H1 (cell line): ENCODE measurements at regions not wholly inside any gene's neighbourhood (a gene's known extent, or its start where the extent isn't known, plus 50 kb on each side); places are given as distances from the start of the nearest gene placed in this dataset.

Source experiments
- CTCF ChIA-PET: fragments of 300-600 bp; sonication (Branson Sonifier 250); formaldehyde crosslinking; loops from one replicate; lab custom pipeline; 2021; ENCODE audit not compliant: partially characterized antibody; lab: Charles Lee
- POLR2A ChIA-PET: fragments of 300-600 bp; sonication (Branson Sonifier 250); formaldehyde crosslinking; loops from one replicate; lab custom pipeline; 2021; ENCODE audit warnings: inconsistent platforms; ENCODE audit not compliant: partially characterized antibody; lab: Charles Lee
- DNase-seq, 2 experiments: peaks; one replicate each; pipeline versions ENCODE4 v3.0.0 to v3.0.0-alpha.2; 2010 to 2022; ENCODE audit warnings: low spot score in 2 of 2, low read depth in 1 of 2, mixed read lengths in 1 of 2
- FAIRE-seq: peaks from 2 replicates; lab custom pipeline; 2011; peaks lifted over from hg19 to GRCh38; lab: Jason Lieb, UNC
- H2AFZ ChIP-seq: 2 replicates; pipeline ENCODE4 v1.8.1; 2012; ENCODE audit warnings: low read length, inconsistent platforms
- H2AK5ac ChIP-seq: 2 replicates; pipeline ENCODE4 v1.6.1; 2013; ENCODE audit warnings: low read depth, low read length
- H2BK120ac ChIP-seq: replicated peaks from 2 replicates; pipeline ENCODE3; 2013; ENCODE audit warnings: low read depth, low read length, inconsistent platforms
- H2BK12ac ChIP-seq: 2 replicates; pipeline ENCODE4 v1.6.1; 2013; ENCODE audit warnings: low read depth, low read length
- H2BK15ac ChIP-seq: 2 replicates; pipeline ENCODE4 v1.6.1; 2013; ENCODE audit warnings: low read length
- H2BK20ac ChIP-seq: 2 replicates; pipeline ENCODE4 v1.6.1; 2013; ENCODE audit warnings: low read length
- H2BK5ac ChIP-seq: 2 replicates; pipeline ENCODE4 v1.6.1; 2013; ENCODE audit warnings: low read depth, low read length
- H3K14ac ChIP-seq: 2 replicates; pipeline ENCODE4 v1.6.1; 2013; ENCODE audit warnings: inconsistent platforms; ENCODE audit not compliant: insufficient read length
- H3K18ac ChIP-seq: 2 replicates; pipeline ENCODE4 v1.6.1; 2013; ENCODE audit warnings: low read length; ENCODE audit errors: extremely low read depth
- H3K23ac ChIP-seq: 2 replicates; pipeline ENCODE4 v1.6.1; 2013; ENCODE audit warnings: inconsistent platforms; ENCODE audit not compliant: insufficient read length
- H3K23me2 ChIP-seq: 2 replicates; pipeline ENCODE4 v1.6.1; 2013; ENCODE audit warnings: low read depth, low read length
- H3K27ac ChIP-seq: 2 replicates; pipeline ENCODE4 v1.6.1; 2011; ENCODE audit warnings: low read depth, low read length, inconsistent platforms
- H3K27me3 ChIP-seq, 4 experiments: replicated peaks in 1 of 4; 1 replicate in 1 of 4; 2 replicates in 3 of 4; pipeline versions ENCODE4 v1.6.1 to v1.8.1; 2011 to 2013; ENCODE audit warnings: low read length in 3 of 4, mild to moderate bottlenecking in 3 of 4, inconsistent platforms in 2 of 4, mixed read lengths in 2 of 4, moderate library complexity in 1 of 4; ENCODE audit not compliant: control insufficient read depth in 3 of 4, insufficient read depth in 3 of 4; ENCODE audit errors: extremely low read depth in 1 of 4
- H3K36me3 ChIP-seq, 4 experiments: 2 replicates each; pipeline versions ENCODE4 v1.6.1 to v1.8.1; 2011 to 2013; ENCODE audit warnings: mild to moderate bottlenecking in 4 of 4, low read length in 3 of 4, moderate library complexity in 2 of 4, control low read depth in 1 of 4, inconsistent platforms in 1 of 4; ENCODE audit not compliant: insufficient read depth in 4 of 4, control insufficient read depth in 2 of 4
- H3K4ac ChIP-seq: replicated peaks from 2 replicates; pipeline ENCODE3; 2013; ENCODE audit warnings: low read length, low read depth, mixed read lengths, inconsistent platforms; ENCODE audit not compliant: insufficient read length
- H3K4me1 ChIP-seq, 4 experiments: replicated peaks in 1 of 4; 1 replicate in 1 of 4; 2 replicates in 3 of 4; pipeline versions ENCODE4 v1.6.1 to v1.8.1; 2011 to 2013; ENCODE audit warnings: low read length in 3 of 4, inconsistent platforms in 2 of 4, mixed read lengths in 1 of 4; ENCODE audit not compliant: insufficient read depth in 4 of 4, control insufficient read depth in 3 of 4
- H3K4me2 ChIP-seq, 2 experiments: 2 replicates each; pipeline versions ENCODE4 v1.6.1 to v1.8.1; 2011 to 2013; ENCODE audit warnings: low read depth in 2 of 2, low read length in 2 of 2, control low read depth in 1 of 2, inconsistent platforms in 1 of 2, mild to moderate bottlenecking in 1 of 2; ENCODE audit not compliant: insufficient read depth in 1 of 2
- H3K4me3 ChIP-seq, 4 experiments: fragments of 200-600, 300-600 bp in 1 of 4; sonication (generic), shearing (Covaris generic), sonication (Bioruptor Twin) in 1 of 4; 2 replicates each; pipeline versions ENCODE4 v1.5.1 to v1.8.1; 2011 to 2016; ENCODE audit warnings: low read length in 4 of 4, low read depth in 3 of 4, control low read depth in 2 of 4, inconsistent platforms in 2 of 4, mild to moderate bottlenecking in 2 of 4, mixed read lengths in 1 of 4, moderate library complexity in 1 of 4; ENCODE audit not compliant: insufficient read depth in 2 of 4; ENCODE audit errors: extremely low read depth in 1 of 4
- H3K56ac ChIP-seq: replicated peaks from 2 replicates; pipeline ENCODE3; 2013; ENCODE audit warnings: low read depth, mild to moderate bottlenecking, mixed read lengths, low read length, inconsistent platforms; ENCODE audit not compliant: insufficient read length
- H3K79me1 ChIP-seq: 2 replicates; pipeline ENCODE4 v1.6.1; 2013; ENCODE audit warnings: low read depth, low read length, control low read depth
- H3K79me2 ChIP-seq, 2 experiments: 2 replicates each; pipeline versions ENCODE4 v1.6.1 to v1.8.1; 2012 to 2013; ENCODE audit warnings: low read length in 2 of 2, mild to moderate bottlenecking in 2 of 2, inconsistent platforms in 1 of 2; ENCODE audit not compliant: insufficient read depth in 2 of 2, control insufficient read depth in 1 of 2
- H3K9ac ChIP-seq, 4 experiments: replicated peaks in 1 of 4; 1 replicate in 1 of 4; 2 replicates in 3 of 4; pipeline versions ENCODE4 v1.6.1 to v1.8.1; 2011 to 2013; ENCODE audit warnings: low read depth in 3 of 4, low read length in 3 of 4, control low read depth in 2 of 4, mild to moderate bottlenecking in 2 of 4, moderate library complexity in 2 of 4, inconsistent platforms in 1 of 4; ENCODE audit errors: extremely low read depth in 1 of 4
- H3K9me3 ChIP-seq, 2 experiments: 2 replicates each; pipeline versions ENCODE4 v1.6.1 to v1.8.1; 2012 to 2013; ENCODE audit warnings: mild to moderate bottlenecking in 2 of 2, moderate library complexity in 2 of 2, control low read depth in 1 of 2, inconsistent platforms in 1 of 2, low read depth in 1 of 2, low read length in 1 of 2, mixed read lengths in 1 of 2; ENCODE audit not compliant: insufficient read depth in 2 of 2
- H4K20me1 ChIP-seq, 2 experiments: replicated peaks in 1 of 2; 2 replicates each; pipeline versions ENCODE3 to v1.8.1; 2011 to 2013; ENCODE audit warnings: inconsistent platforms in 2 of 2, low read length in 2 of 2, mild to moderate bottlenecking in 1 of 2; ENCODE audit not compliant: insufficient read depth in 2 of 2, control insufficient read depth in 1 of 2
- H4K5ac ChIP-seq: 2 replicates; pipeline ENCODE4 v1.6.1; 2013; ENCODE audit warnings: low read length, low read depth, mixed read lengths, inconsistent platforms; ENCODE audit not compliant: insufficient read length
- H4K8ac ChIP-seq: 2 replicates; pipeline ENCODE4 v1.8.0; 2013; ENCODE audit warnings: mild to moderate bottlenecking, moderate library complexity, low read length, inconsistent platforms; ENCODE audit not compliant: insufficient read depth; ENCODE audit errors: extremely low read depth
- H4K91ac ChIP-seq: replicated peaks from 2 replicates; pipeline ENCODE3; 2013; ENCODE audit warnings: low read length, mixed read lengths, inconsistent platforms; ENCODE audit not compliant: insufficient read length
- ASH2L ChIP-seq: fragments of 200-600, 300-600 bp; sonication (generic); IDR thresholded peaks from one replicate; pipeline ENCODE4 v1.7.1; 2017; ENCODE audit warnings: low read length
- EZH2 ChIP-seq: fragments of 200-600 bp; sonication (generic); IDR thresholded peaks from 2 replicates; pipeline ENCODE4 v1.7.1; 2012; ENCODE audit warnings: low read depth, mild to moderate bottlenecking, moderate library complexity, low read length, inconsistent platforms; ENCODE audit not compliant: severe bottlenecking
- RFX5 ChIP-seq: IDR thresholded peaks from 2 replicates; pipeline ENCODE4 v1.6.1; 2011; ENCODE audit warnings: low read depth, low read length, improper control_type of control experiment, borderline replicate concordance
- WGBS, 2 experiments: shearing (Covaris generic) in 1 of 2; methylation state at CpG; one replicate each; pipeline versions ENCODE4 v1.1.6 to v1.1.7; 2013 to 2015; ENCODE audit warnings: low lambda C conversion rate in 2 of 2, mixed read lengths in 2 of 2, inconsistent platforms in 1 of 2, low coverage in 1 of 2, missing lambda C conversion rate in 1 of 2; ENCODE audit not compliant: insufficient replicate concordance in 2 of 2, insufficient coverage in 1 of 2, insufficient read length in 1 of 2; ENCODE audit errors: extremely low coverage in 1 of 2, missing lambda C conversion rate in 1 of 2; 5-methylcytosine and 5-hydroxymethylcytosine counted together
- TF ChIP-seq, protein P1 (sequence below): IDR thresholded peaks from 2 replicates; pipeline ENCODE4 v1.6.1; 2012; ENCODE audit warnings: inconsistent platforms
- TF ChIP-seq, protein P2 (sequence below): IDR thresholded peaks from 2 replicates; pipeline ENCODE4 v1.6.1; 2012; ENCODE audit warnings: low read length, inconsistent platforms

DNA sequence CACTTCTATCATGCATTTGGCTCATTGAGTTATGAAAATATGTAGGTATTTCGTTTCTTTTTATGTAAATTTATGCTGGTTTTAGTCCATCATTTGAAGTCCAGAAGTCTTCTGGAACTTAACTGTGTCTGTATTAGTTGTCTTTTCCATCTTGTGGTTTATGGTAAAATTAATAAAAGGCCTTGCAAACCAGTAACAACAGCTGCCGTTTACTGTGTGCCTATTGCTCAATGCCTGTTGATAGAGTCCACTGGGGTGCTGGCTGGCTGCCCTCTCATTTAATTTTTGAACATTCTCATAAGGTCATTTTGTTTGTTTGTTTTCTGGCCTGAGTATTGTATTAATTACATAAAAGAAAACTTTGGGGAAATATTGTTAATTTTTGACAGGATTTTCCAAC, 98.0 kb downstream of the NAA11 start:
- Histone ChIP-seq H3K4me1 (no peaks in the 10 kb centered on the region), H3K36me3 (no peaks in the 10 kb centered on the region), H3K4me2 (no peak overlapping the region), H3K9ac (no peak overlapping the region), H3K79me1 (no peaks in the 10 kb centered on the region), H3K4me3 (no peak overlapping the region), H3K4ac (no peak overlapping the region), H3K27me3 (no peaks in the 10 kb centered on the region), H3K14ac (no peak overlapping the region), H3K18ac (no peak overlapping the region), H3K56ac (no peak overlapping the region), H2BK12ac (no peak overlapping the region), H2BK120ac (no peak overlapping the region), H3K27ac (no peak overlapping the region), H2AK5ac (no peak overlapping the region), H4K5ac (no peak overlapping the region), H3K23me2 (no peaks in the 10 kb centered on the region), H4K8ac (no peak overlapping the region), H2BK5ac (no peak overlapping the region), H3K79me2 (no peaks in the 10 kb centered on the region), H4K20me1 (no peaks in the 10 kb centered on the region), H3K23ac (no peak overlapping the region), H3K9me3 (no peaks in the 10 kb centered on the region), H4K91ac (no peak overlapping the region), H2AFZ (no peak overlapping the region), H2BK15ac (no peak overlapping the region), H2BK20ac (no peak overlapping the region)
- ChIA-PET POLR2A (no interaction called here), CTCF (no interaction called here)
- DNase-seq (no peak), FAIRE-seq (no peak)
- WGBS, 2 experiments, result 83% methylated on average over 2 of the region's 2 CpGs; no CpG with 5 or more reads in 1 of the 2 experiments
- TF ChIP-seq, protein P1, sequence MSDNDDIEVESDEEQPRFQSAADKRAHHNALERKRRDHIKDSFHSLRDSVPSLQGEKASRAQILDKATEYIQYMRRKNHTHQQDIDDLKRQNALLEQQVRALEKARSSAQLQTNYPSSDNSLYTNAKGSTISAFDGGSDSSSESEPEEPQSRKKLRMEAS, result no peak
- TF ChIP-seq ASH2L (no peak), EZH2 (no peak), RFX5 (no peak)
- TF ChIP-seq, protein P2, sequence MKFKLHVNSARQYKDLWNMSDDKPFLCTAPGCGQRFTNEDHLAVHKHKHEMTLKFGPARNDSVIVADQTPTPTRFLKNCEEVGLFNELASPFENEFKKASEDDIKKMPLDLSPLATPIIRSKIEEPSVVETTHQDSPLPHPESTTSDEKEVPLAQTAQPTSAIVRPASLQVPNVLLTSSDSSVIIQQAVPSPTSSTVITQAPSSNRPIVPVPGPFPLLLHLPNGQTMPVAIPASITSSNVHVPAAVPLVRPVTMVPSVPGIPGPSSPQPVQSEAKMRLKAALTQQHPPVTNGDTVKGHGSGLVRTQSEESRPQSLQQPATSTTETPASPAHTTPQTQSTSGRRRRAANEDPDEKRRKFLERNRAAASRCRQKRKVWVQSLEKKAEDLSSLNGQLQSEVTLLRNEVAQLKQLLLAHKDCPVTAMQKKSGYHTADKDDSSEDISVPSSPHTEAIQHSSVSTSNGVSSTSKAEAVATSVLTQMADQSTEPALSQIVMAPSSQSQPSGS, result no peak
